ENCODE measurements at regions not wholly inside any gene's neighbourhood (a gene's known extent, or its start where the extent isn't known, plus 50 kb on each side); places are given as distances from the start of the nearest gene placed in this dataset.
A peak's percentile ranks its signal among the peaks of the same experiment; 100 is the strongest.

DNA sequence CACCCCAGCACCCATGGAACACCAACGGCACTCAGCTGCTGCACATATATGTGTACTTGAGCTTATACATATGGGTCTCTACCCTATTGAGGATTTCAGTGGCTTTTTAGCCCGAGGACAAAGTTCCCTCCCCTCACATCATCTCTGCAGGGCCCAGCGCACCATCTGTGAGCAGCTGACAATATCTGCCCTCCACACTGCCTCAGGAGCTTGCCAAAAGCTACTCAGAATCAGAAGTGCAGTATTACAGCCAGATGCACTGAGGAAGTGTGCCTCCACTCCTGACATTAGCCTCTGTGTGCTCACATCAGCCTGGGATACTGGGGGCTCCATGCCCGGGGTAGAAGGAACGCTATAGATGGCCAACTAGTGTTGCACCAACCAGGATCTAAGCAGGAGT lies 903.9 kb downstream of the UQCRFS1 start:
- 52 to 69% (median 67%) methylated on average over 5 of the region's 5 CpGs for WGBS, 4 donors

DNA sequence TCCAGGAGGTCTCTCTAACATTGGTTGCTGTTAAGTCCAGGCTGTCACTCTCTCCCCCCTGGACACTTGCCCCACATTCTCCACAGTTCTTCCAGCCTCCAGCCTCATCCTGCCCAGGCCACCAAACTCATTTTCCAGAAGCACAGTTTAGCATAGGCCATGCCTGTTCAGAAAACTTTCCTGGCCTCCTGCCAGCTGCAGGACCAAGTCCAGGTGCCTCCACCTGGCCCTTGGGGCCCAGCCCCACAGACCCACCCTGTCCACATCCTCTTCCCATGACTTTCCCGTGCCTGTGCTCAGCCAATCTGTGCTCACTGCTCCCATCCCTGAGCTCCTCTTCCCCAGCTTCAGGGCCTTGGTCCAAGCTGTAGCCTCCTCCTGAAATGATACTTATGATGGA lies 905.0 kb downstream of the UQCRFS1 start:
- H3K36me3 ChIP-seq, result no peaks in the 10 kb centered on the region
- no peaks in the 10 kb centered on the region for H3K27me3 ChIP-seq
- ATAC-seq (no peak), DNase-seq (no peak)
- TF ChIP-seq POLR2A (IDR thresholded peaks at IDR 0.05), result no peak
- TF ChIP-seq, protein P1, sequence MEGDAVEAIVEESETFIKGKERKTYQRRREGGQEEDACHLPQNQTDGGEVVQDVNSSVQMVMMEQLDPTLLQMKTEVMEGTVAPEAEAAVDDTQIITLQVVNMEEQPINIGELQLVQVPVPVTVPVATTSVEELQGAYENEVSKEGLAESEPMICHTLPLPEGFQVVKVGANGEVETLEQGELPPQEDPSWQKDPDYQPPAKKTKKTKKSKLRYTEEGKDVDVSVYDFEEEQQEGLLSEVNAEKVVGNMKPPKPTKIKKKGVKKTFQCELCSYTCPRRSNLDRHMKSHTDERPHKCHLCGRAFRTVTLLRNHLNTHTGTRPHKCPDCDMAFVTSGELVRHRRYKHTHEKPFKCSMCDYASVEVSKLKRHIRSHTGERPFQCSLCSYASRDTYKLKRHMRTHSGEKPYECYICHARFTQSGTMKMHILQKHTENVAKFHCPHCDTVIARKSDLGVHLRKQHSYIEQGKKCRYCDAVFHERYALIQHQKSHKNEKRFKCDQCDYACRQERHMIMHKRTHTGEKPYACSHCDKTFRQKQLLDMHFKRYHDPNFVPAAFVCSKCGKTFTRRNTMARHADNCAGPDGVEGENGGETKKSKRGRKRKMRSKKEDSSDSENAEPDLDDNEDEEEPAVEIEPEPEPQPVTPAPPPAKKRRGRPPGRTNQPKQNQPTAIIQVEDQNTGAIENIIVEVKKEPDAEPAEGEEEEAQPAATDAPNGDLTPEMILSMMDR (IDR thresholded peaks at IDR 0.05), result no peak
- H3K27ac ChIP-seq, result no peak overlapping the region
- no peaks in the 10 kb centered on the region for H3K4me1 ChIP-seq
- no peak overlapping the region for H3K4me3 ChIP-seq
- H3K9me3 ChIP-seq, result no peaks in the 10 kb centered on the region
- intact Hi-C loops (cut with DNase I), result no loop called here
- 50 to 54% (median 52%) methylated on average over 1 of the region's 1 CpG for WGBS, 4 donors

More for the DNA sequence above, 903.9 kb downstream of the UQCRFS1 start:
- no peaks in the 10 kb centered on the region for H3K9me3 ChIP-seq
- no peaks in the 10 kb centered on the region for H3K27me3 ChIP-seq
- no peak overlapping the region for H3K4me3 ChIP-seq
- peaks cover 0 to 3% (median 0%) of the 10 kb centered on the region in 12 donors for H3K4me1 ChIP-seq
- H3K27ac ChIP-seq, result no peak overlapping the region
- no peaks in the 10 kb centered on the region for H3K36me3 ChIP-seq
- TF ChIP-seq, protein P1 (IDR thresholded peaks at IDR 0.05), result no peak
- TF ChIP-seq POLR2A (IDR thresholded peaks at IDR 0.05), result no peak
- DNase-seq (peak in 1 of 5 donors; percentile 38), ATAC-seq (peak in 3 of 4 donors; percentile 51 to 81 (median 70))
- intact Hi-C loops (cut with DNase I), result no loop called here

DNA sequence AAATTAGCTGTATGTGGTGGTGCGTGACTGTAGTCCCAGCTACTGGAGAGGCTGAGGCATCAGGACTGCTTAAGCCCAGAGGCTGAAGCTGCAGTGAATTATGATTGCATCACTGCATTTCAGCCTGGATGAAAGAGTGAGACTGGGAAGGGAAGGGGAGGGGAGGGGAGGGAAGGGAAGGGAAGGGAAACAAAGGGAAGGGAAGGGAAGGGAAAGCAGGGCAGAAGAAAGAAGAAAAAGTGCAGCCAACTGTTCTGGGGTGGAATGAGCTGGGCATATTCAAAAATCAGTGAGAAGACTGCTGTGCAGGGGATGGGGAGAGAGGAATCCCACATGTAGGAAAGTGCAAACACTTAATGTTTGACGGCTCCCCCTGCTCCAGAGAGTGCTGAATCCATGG lies 905.5 kb downstream of the UQCRFS1 start:
- H3K27ac ChIP-seq, result no peak overlapping the region
- H3K27me3 ChIP-seq, result no peaks in the 10 kb centered on the region
- no peak for TF ChIP-seq POLR2A (IDR thresholded peaks at IDR 0.05)
- TF ChIP-seq, protein P1 (IDR thresholded peaks at IDR 0.05), result no peak
- intact Hi-C loops (cut with DNase I), result no loop called here
- H3K9me3 ChIP-seq, result no peaks in the 10 kb centered on the region
- 55 to 75% (median 63%) methylated on average over 2 of the region's 2 CpGs for WGBS, 4 donors
- H3K4me1 ChIP-seq, result no peaks in the 10 kb centered on the region
- DNase-seq (no peak), ATAC-seq (peak in 3 of 4 donors; percentile 42 to 72 (median 45))
- H3K36me3 ChIP-seq, result no peaks in the 10 kb centered on the region
- H3K4me3 ChIP-seq, result no peak overlapping the region

DNA sequence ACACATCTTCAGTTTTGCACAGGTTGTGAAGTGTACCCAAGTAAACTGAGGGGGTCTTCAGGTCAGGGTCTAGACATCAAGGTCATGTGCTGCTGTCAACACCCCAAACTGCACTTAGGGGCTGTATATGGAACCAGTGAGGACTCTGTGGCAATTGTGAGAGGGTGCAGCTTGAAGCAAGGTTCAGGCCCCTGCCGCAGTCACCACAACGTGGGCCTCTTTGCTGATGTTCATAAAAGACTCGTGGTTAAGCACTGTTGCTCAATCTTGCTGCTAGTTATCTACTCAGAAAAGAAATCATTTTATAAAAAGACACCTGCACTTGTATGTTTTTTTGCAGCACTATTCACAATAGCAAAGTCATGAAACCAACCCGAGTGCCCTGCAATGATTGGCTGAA lies 907.4 kb downstream of the UQCRFS1 start:
- Histone ChIP-seq H3K27ac (no peak overlapping the region), H3K27me3 (peaks cover 0 to 3% (median 0%) of the 10 kb centered on the region in 9 donors), H3K36me3 (no peaks in the 10 kb centered on the region), H3K4me3 (no peak overlapping the region), H3K9me3 (no peaks in the 10 kb centered on the region), H3K4me1 (no peaks in the 10 kb centered on the region)
- intact Hi-C loops (cut with DNase I), result no loop called here
- DNase-seq (no peak), ATAC-seq (no peak)
- WGBS, 4 donors, result 58 to 87% (median 75%) methylated on average over 4 of the region's 4 CpGs
- TF ChIP-seq, protein P1 (IDR thresholded peaks at IDR 0.05), result no peak
- TF ChIP-seq POLR2A (IDR thresholded peaks at IDR 0.05), result no peak

All from heart left ventricle (tissue), 16 donors.